SK-N-SH (cell line): ENCODE measurements at regions not wholly inside any gene's neighbourhood (a gene's known extent, or its start where the extent isn't known, plus 50 kb on each side); places are given as distances from the start of the nearest gene placed in this dataset.

Source experiments
- CHD2 ChIP-seq: fragments of 150-350 bp; IDR thresholded peaks from 2 replicates; pipeline ENCODE4 v1.6.1; 2018; ENCODE audit warnings: low read length; ENCODE audit not compliant: partially characterized antibody
- EP300 ChIP-seq, 2 experiments: IDR thresholded peaks; 2 replicates each; pipeline versions ENCODE4 v1.4.0 to v1.6.1; 2012; ENCODE audit warnings: borderline replicate concordance in 1 of 2, low read depth in 1 of 2, low read length in 1 of 2
- EZH2phosphoT487 ChIP-seq: fragments of 200-600 bp; sonication (generic); IDR thresholded peaks from 2 replicates; pipeline ENCODE4 v1.6.1; 2017; ENCODE audit warnings: low read depth, mixed run types, mild to moderate bottlenecking, antibody characterized with exemption, moderate library complexity, borderline replicate concordance
- GATA2 ChIP-seq: sonication (generic); formaldehyde crosslinking; IDR thresholded peaks from 2 replicates; pipeline ENCODE4 v1.5.0; 2020; ENCODE audit warnings: mild to moderate bottlenecking, missing genetic modification reagents
- NRF1 ChIP-seq: IDR thresholded peaks from 2 replicates; pipeline ENCODE4 v1.6.1; 2012; ENCODE audit warnings: low read depth, mild to moderate bottlenecking, low read length
- TAF1 ChIP-seq: IDR thresholded peaks from 2 replicates; pipeline ENCODE4 v1.6.1; 2012; ENCODE audit warnings: low read depth, mild to moderate bottlenecking, low read length, moderate library complexity, borderline replicate concordance
- TF ChIP-seq, protein P1 (sequence below): fragments of 200-600 bp; sonication (generic); IDR thresholded peaks from 2 replicates; pipeline ENCODE4 v1.6.1; 2017; ENCODE audit warnings: antibody characterized with exemption, mild to moderate bottlenecking, moderate library complexity
- TF ChIP-seq, protein P2 (sequence below): IDR thresholded peaks from 2 replicates; pipeline ENCODE4 v1.4.0; 2012; ENCODE audit warnings: low read depth, borderline replicate concordance
- TF ChIP-seq, protein P3 (sequence below): IDR thresholded peaks from 2 replicates; pipeline ENCODE4; 2012
- TF ChIP-seq, protein P4 (sequence below): IDR thresholded peaks from 2 replicates; pipeline ENCODE4 v1.6.1; 2012; ENCODE audit warnings: mild to moderate bottlenecking, low read depth, low read length, moderate library complexity

DNA sequence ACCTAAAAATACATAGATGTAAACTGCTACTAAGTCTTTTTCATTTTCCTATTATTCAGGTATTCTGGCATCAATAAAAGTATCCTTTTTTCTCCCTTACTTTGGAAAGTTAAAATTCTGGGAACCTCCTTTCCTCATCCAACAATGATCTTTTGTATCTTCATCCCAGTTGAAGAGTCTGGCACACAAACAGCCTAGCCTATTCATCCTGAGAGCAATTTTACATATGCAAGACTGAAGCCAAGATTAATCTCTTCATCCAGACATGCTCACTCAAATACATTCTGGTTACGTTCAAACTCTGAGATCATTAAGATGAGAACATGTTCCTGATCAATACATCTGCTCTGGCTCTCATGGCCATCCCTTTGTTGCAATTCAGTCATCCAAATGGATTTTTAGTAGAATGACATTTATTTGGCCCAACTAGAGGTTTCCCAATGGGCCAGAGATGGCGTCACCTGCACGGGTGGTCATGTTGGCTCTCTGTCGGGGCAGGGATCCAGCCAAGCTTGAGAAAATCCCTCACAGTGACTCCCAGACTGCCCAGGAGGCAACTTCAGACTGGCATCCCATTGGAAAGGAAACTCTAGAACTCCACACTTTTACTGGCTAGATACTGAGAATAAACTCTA, 135.3 kb upstream of the VCX2 start:
- TF ChIP-seq, protein P1, sequence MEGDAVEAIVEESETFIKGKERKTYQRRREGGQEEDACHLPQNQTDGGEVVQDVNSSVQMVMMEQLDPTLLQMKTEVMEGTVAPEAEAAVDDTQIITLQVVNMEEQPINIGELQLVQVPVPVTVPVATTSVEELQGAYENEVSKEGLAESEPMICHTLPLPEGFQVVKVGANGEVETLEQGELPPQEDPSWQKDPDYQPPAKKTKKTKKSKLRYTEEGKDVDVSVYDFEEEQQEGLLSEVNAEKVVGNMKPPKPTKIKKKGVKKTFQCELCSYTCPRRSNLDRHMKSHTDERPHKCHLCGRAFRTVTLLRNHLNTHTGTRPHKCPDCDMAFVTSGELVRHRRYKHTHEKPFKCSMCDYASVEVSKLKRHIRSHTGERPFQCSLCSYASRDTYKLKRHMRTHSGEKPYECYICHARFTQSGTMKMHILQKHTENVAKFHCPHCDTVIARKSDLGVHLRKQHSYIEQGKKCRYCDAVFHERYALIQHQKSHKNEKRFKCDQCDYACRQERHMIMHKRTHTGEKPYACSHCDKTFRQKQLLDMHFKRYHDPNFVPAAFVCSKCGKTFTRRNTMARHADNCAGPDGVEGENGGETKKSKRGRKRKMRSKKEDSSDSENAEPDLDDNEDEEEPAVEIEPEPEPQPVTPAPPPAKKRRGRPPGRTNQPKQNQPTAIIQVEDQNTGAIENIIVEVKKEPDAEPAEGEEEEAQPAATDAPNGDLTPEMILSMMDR = no peak
- no peak for TF ChIP-seq CHD2
- no peak for TF ChIP-seq TAF1
- no peak for TF ChIP-seq EP300 (IDR thresholded peaks at IDR 0.05; ENCODE audit: borderline replicate concordance in 1 of 2, low read depth in 1 of 2, low read length in 1 of 2)
- TF ChIP-seq EZH2phosphoT487 = no peak
- TF ChIP-seq, protein P2, sequence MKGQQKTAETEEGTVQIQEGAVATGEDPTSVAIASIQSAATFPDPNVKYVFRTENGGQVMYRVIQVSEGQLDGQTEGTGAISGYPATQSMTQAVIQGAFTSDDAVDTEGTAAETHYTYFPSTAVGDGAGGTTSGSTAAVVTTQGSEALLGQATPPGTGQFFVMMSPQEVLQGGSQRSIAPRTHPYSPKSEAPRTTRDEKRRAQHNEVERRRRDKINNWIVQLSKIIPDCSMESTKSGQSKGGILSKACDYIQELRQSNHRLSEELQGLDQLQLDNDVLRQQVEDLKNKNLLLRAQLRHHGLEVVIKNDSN = no peak
- TF ChIP-seq, protein P3, sequence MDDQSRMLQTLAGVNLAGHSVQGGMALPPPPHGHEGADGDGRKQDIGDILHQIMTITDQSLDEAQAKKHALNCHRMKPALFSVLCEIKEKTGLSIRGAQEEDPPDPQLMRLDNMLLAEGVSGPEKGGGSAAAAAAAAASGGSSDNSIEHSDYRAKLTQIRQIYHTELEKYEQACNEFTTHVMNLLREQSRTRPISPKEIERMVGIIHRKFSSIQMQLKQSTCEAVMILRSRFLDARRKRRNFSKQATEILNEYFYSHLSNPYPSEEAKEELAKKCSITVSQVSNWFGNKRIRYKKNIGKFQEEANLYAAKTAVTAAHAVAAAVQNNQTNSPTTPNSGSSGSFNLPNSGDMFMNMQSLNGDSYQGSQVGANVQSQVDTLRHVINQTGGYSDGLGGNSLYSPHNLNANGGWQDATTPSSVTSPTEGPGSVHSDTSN = no peak
- TF ChIP-seq NRF1 = no peak
- TF ChIP-seq, protein P4, sequence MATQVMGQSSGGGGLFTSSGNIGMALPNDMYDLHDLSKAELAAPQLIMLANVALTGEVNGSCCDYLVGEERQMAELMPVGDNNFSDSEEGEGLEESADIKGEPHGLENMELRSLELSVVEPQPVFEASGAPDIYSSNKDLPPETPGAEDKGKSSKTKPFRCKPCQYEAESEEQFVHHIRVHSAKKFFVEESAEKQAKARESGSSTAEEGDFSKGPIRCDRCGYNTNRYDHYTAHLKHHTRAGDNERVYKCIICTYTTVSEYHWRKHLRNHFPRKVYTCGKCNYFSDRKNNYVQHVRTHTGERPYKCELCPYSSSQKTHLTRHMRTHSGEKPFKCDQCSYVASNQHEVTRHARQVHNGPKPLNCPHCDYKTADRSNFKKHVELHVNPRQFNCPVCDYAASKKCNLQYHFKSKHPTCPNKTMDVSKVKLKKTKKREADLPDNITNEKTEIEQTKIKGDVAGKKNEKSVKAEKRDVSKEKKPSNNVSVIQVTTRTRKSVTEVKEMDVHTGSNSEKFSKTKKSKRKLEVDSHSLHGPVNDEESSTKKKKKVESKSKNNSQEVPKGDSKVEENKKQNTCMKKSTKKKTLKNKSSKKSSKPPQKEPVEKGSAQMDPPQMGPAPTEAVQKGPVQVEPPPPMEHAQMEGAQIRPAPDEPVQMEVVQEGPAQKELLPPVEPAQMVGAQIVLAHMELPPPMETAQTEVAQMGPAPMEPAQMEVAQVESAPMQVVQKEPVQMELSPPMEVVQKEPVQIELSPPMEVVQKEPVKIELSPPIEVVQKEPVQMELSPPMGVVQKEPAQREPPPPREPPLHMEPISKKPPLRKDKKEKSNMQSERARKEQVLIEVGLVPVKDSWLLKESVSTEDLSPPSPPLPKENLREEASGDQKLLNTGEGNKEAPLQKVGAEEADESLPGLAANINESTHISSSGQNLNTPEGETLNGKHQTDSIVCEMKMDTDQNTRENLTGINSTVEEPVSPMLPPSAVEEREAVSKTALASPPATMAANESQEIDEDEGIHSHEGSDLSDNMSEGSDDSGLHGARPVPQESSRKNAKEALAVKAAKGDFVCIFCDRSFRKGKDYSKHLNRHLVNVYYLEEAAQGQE = no peak
- no peak for TF ChIP-seq GATA2 (CRISPR knock-in tag)
